Stomach (tissue), 8 donors: ENCODE measurements at regions not wholly inside any gene's neighbourhood (a gene's known extent, or its start where the extent isn't known, plus 50 kb on each side); places are given as distances from the start of the nearest gene placed in this dataset.

Source experiments
- DNase-seq, 2 donors: peaks; one replicate each; pipeline versions ENCODE4 v3.0.0 to v3.0.0-alpha.2; 2013 to 2019
- H3K27ac ChIP-seq, 5 donors: fragments of 200-600 bp in 4 of 5; sonication (generic) in 4 of 5; one replicate each; pipeline ENCODE4 v1.5.1; 2013 to 2019; ENCODE audit warnings: mild to moderate bottlenecking in 1 of 5, moderate library complexity in 1 of 5
- H3K27me3 ChIP-seq, 3 donors: fragments of 200-600 bp; sonication (generic); one replicate each; pipeline ENCODE4 v1.5.1; 2017 to 2019; ENCODE audit warnings: mixed run types in 1 of 3
- H3K36me3 ChIP-seq, 4 donors: fragments of 200-600 bp; sonication (generic); 1 replicate in 3 of 4; 2 replicates in 1 of 4; pipeline ENCODE4 v1.5.1; 2016 to 2019
- H3K4me1 ChIP-seq, 4 donors: fragments of 200-600 bp; sonication (generic); one replicate each; pipeline ENCODE4 v1.5.1; 2016 to 2019
- H3K4me3 ChIP-seq, 4 donors: fragments of 200-600 bp; sonication (generic) in 3 of 4; one replicate each; pipeline ENCODE4 v1.5.1; 2016 to 2019; ENCODE audit warnings: mild to moderate bottlenecking in 1 of 4
- H3K9me3 ChIP-seq, 4 donors: fragments of 200-600 bp; sonication (generic); one replicate each; pipeline ENCODE4 v1.5.1; 2016 to 2019
- CTCF ChIP-seq, 7 experiments: fragments of 450-650 bp in 4 of 7; fragments of 200-600 bp in 3 of 7; sonication (generic) in 3 of 7; IDR thresholded peaks; one replicate each; pipeline ENCODE4 v1.5.1; 2016 to 2019; ENCODE audit warnings: antibody characterized with exemption in 7 of 7, control low read depth in 2 of 7, mild to moderate bottlenecking in 1 of 7
- EP300 ChIP-seq: sonication (generic); formaldehyde crosslinking; IDR thresholded peaks from one replicate; pipeline ENCODE4 v1.6.1; 2017; ENCODE audit warnings: antibody characterized with exemption
- POLR2A ChIP-seq, 4 donors: fragments of 450-650 bp; IDR thresholded peaks; one replicate each; pipeline ENCODE4 v1.6.1; 2016; ENCODE audit warnings: antibody characterized with exemption in 4 of 4, control low read depth in 2 of 4, mild to moderate bottlenecking in 1 of 4, moderate library complexity in 1 of 4
- POLR2AphosphoS5 ChIP-seq, 3 donors: sonication (generic); formaldehyde crosslinking; IDR thresholded peaks; one replicate each; pipeline ENCODE4 v1.6.1; 2016; ENCODE audit warnings: antibody characterized with exemption in 3 of 3
- WGBS, 5 donors: extraction: QIAGEN DNeasy Blood & Tissue Kit in 3 of 5; methylation state at CpG; one replicate each; pipeline versions ENCODE4 v1.1.5 to v1.1.7; 2013 to 2018; 5-methylcytosine and 5-hydroxymethylcytosine counted together
- intact Hi-C: fragments of 100-400 bp; cut with DNase I; formaldehyde crosslinking; loops from one replicate; pipeline ENCODE4 v1.15.1; 2023; ENCODE audit warnings: low total_unique reads
- donor health status: healthy with polysubstance abuse.
- donor health status: Bipolar disorder and iron deficiency.
- donor health status: healthy.

- H3K27ac ChIP-seq = no peak overlapping the region
- intact Hi-C loops = no loop called here
- H3K36me3 ChIP-seq = no peaks in the 10 kb centered on the region
- H3K4me1 ChIP-seq = no peaks in the 10 kb centered on the region
- H3K4me3 ChIP-seq = no peak overlapping the region
- H3K9me3 ChIP-seq = peaks cover 0 to 17% (median 12%) of the 10 kb centered on the region in 4 donors
- no peaks in the 10 kb centered on the region for H3K27me3 ChIP-seq
- no peak for DNase-seq
- TF ChIP-seq EP300 (no peak), POLR2AphosphoS5 (IDR thresholded peaks at IDR 0.05) (no peak), POLR2A (IDR thresholded peaks at IDR 0.05) (no peak), CTCF (IDR thresholded peaks at IDR 0.05) (no peak)
Observed at GRCh38 chr10:9845075-9845474, 1172.6 kb upstream of the CELF2 start.

- H3K4me3 ChIP-seq = no peak overlapping the region
- H3K9me3 ChIP-seq = peaks cover 0 to 37% (median 12%) of the 10 kb centered on the region in 4 donors
- no peak for DNase-seq
- no peaks in the 10 kb centered on the region for H3K4me1 ChIP-seq
- intact Hi-C loops = no loop called here
- H3K36me3 ChIP-seq = no peaks in the 10 kb centered on the region
- no peak for TF ChIP-seq EP300
- TF ChIP-seq CTCF (IDR thresholded peaks at IDR 0.05) = no peak
- TF ChIP-seq POLR2AphosphoS5 (IDR thresholded peaks at IDR 0.05) = no peak
- no peak for TF ChIP-seq POLR2A (IDR thresholded peaks at IDR 0.05)
- H3K27me3 ChIP-seq = no peaks in the 10 kb centered on the region
- H3K27ac ChIP-seq = no peak overlapping the region
Observed at GRCh38 chr10:9848278-9848677, 1169.4 kb upstream of the CELF2 start.

GRCh38 chr10:9848981-9849380 lies 1168.7 kb upstream of the CELF2 start:
- Histone ChIP-seq H3K4me3 (no peak overlapping the region), H3K27ac (no peak overlapping the region), H3K4me1 (no peaks in the 10 kb centered on the region), H3K36me3 (no peaks in the 10 kb centered on the region), H3K27me3 (no peaks in the 10 kb centered on the region), H3K9me3 (peaks cover 0 to 38% (median 11%) of the 10 kb centered on the region in 4 donors)
- 80 to 90% (median 87%) methylated on average over 2 of the region's 2 CpGs for WGBS, 5 donors
- TF ChIP-seq POLR2A (IDR thresholded peaks at IDR 0.05) (no peak), CTCF (IDR thresholded peaks at IDR 0.05) (no peak), POLR2AphosphoS5 (IDR thresholded peaks at IDR 0.05) (no peak), EP300 (no peak)
- DNase-seq = no peak
- intact Hi-C loops = no loop called here

DNA sequence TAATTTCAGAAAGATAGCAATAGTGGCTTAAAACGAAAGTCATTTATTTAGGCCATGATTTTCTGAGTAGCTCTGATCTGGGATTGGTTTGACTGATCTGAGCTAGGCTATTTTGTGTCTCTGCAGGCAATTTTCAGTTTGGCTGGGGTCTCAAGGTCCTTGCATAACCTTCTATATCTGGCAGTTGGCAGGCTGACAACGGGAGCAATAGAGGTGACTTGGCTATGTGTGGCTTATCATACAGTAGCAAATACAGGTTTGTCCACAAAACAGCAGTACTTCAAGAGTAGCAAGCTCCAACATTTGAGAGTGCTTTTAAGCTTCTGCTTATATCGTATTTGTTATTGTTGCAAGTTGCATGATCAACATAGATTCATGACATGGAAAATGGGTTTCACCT lies 1167.3 kb upstream of the CELF2 start:
- H3K27me3 ChIP-seq = no peaks in the 10 kb centered on the region
- intact Hi-C loops = no loop called here
- TF ChIP-seq POLR2A (IDR thresholded peaks at IDR 0.05) (no peak), POLR2AphosphoS5 (IDR thresholded peaks at IDR 0.05) (no peak), CTCF (IDR thresholded peaks at IDR 0.05) (no peak), EP300 (no peak)
- no peak overlapping the region for H3K27ac ChIP-seq
- peaks cover 0 to 25% (median under 1%) of the 10 kb centered on the region in 4 donors for H3K9me3 ChIP-seq
- no peak overlapping the region for H3K4me3 ChIP-seq
- DNase-seq = peak; percentile 35 to 45
- WGBS, 5 donors = 31 to 61% (median 50%) methylated on average over 3 of the region's 3 CpGs
- H3K36me3 ChIP-seq = no peaks in the 10 kb centered on the region
- no peaks in the 10 kb centered on the region for H3K4me1 ChIP-seq
